HL-60 (cell line): ENCODE measurements at regions not wholly inside any gene's neighbourhood (a gene's known extent, or its start where the extent isn't known, plus 50 kb on each side); places are given as distances from the start of the nearest gene placed in this dataset.
"Not testable (repeated sequence)": the region's sequence is repeated elsewhere in the genome, so short reads cannot be mapped to it uniquely, and the experiment has no call there.

Experiments
- GABPA ChIP-seq: IDR thresholded peaks from 2 replicates; pipeline ENCODE4 v1.6.1; 2012; ENCODE audit warnings: low read depth
- POLR2AphosphoS5 ChIP-seq: IDR thresholded peaks from 2 replicates; pipeline ENCODE4 v1.6.1; 2012; ENCODE audit warnings: low read depth
- TF ChIP-seq, protein P1 (sequence below): IDR thresholded peaks from one replicate; pipeline ENCODE4 v1.5.1; 2011; ENCODE audit warnings: low read length, control low read depth, inconsistent platforms; ENCODE audit not compliant: insufficient read depth

DNA sequence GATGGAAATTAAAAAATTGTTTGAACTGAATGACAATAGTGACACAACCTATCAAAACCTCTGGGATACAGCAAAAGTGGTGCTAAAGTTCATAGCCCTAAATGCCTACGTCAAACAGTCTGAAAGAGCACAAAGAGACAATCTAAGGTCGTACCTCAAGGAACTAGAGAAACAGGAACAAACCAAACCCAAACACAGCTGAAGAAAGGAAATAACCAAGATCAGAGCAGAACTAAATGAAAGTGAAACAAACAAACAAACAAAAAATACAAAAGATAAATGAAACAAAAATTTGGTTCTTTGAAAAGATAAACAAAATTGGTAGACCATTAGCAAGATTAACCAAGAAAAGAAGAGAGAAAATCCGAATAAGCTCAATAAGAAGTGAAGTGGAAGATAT lies 79.7 kb downstream of the EXTL2 start:
- TF ChIP-seq, protein P1, sequence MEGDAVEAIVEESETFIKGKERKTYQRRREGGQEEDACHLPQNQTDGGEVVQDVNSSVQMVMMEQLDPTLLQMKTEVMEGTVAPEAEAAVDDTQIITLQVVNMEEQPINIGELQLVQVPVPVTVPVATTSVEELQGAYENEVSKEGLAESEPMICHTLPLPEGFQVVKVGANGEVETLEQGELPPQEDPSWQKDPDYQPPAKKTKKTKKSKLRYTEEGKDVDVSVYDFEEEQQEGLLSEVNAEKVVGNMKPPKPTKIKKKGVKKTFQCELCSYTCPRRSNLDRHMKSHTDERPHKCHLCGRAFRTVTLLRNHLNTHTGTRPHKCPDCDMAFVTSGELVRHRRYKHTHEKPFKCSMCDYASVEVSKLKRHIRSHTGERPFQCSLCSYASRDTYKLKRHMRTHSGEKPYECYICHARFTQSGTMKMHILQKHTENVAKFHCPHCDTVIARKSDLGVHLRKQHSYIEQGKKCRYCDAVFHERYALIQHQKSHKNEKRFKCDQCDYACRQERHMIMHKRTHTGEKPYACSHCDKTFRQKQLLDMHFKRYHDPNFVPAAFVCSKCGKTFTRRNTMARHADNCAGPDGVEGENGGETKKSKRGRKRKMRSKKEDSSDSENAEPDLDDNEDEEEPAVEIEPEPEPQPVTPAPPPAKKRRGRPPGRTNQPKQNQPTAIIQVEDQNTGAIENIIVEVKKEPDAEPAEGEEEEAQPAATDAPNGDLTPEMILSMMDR: not testable (repeated sequence)
- TF ChIP-seq GABPA, POLR2AphosphoS5: not testable (repeated sequence)
